GM23338 (cell line): ENCODE measurements at regions not wholly inside any gene's neighbourhood (a gene's known extent, or its start where the extent isn't known, plus 50 kb on each side); places are given as distances from the start of the nearest gene placed in this dataset.

Source experiments
- CREB1 ChIP-seq: fragments of 250-450 bp; sonication (Bioruptor Pico); IDR thresholded peaks from 2 replicates; pipeline ENCODE4 v1.5.0; 2020; ENCODE audit warnings: low read depth, mild to moderate bottlenecking, moderate library complexity
- CTCF ChIP-seq, 2 experiments: fragments of 200-600 bp in 1 of 2; sonication (generic) in 1 of 2; conservative IDR thresholded peaks; 2 replicates each; pipeline versions ENCODE4 v1.5.1 to v1.6.1; 2016 to 2017; ENCODE audit warnings: antibody characterized with exemption in 2 of 2, low read depth in 2 of 2, mild to moderate bottlenecking in 2 of 2, moderate library complexity in 1 of 2
- EZH2 ChIP-seq: fragments of 200-600 bp; sonication (generic); IDR thresholded peaks from one replicate; pipeline ENCODE4 v1.8.0; 2017; ENCODE audit warnings: antibody characterized with exemption, mild to moderate bottlenecking, low read depth; ENCODE audit not compliant: unreplicated experiment
- EZH2phosphoT487 ChIP-seq: fragments of 200-600 bp; sonication (generic); IDR thresholded peaks from one replicate; pipeline ENCODE4 v1.8.1; 2018; ENCODE audit warnings: antibody characterized with exemption; ENCODE audit not compliant: unreplicated experiment
- JUNB ChIP-seq: IDR thresholded peaks from one replicate; pipeline ENCODE4 v1.6.1; 2016; ENCODE audit warnings: antibody characterized with exemption; ENCODE audit not compliant: unreplicated experiment
- NANOG ChIP-seq: IDR thresholded peaks from 2 replicates; pipeline ENCODE4 v1.6.1; 2016; ENCODE audit warnings: antibody characterized with exemption, borderline replicate concordance
- POLR2AphosphoS5 ChIP-seq: IDR thresholded peaks from 2 replicates; pipeline ENCODE4 v1.6.1; 2016; ENCODE audit warnings: antibody characterized with exemption, low read depth
- ZNF114 ChIP-seq: fragments of 250-450 bp; sonication (Bioruptor Pico); IDR thresholded peaks from 2 replicates; pipeline ENCODE4 v1.5.0; 2020; ENCODE audit warnings: mild to moderate bottlenecking, moderate library complexity
- ZNF331 ChIP-seq: fragments of 250-450 bp; sonication (Bioruptor Pico); IDR thresholded peaks from 2 replicates; pipeline ENCODE4 v1.5.0; 2020; ENCODE audit warnings: low read depth, mild to moderate bottlenecking, moderate library complexity
- TF ChIP-seq, protein P1 (sequence below): IDR thresholded peaks from one replicate; pipeline ENCODE4 v1.6.1; 2018; ENCODE audit warnings: antibody characterized with exemption; ENCODE audit not compliant: unreplicated experiment
- TF ChIP-seq, protein P2 (sequence below): IDR thresholded peaks from 2 replicates; pipeline ENCODE4 v1.6.1; 2016; ENCODE audit warnings: antibody characterized with exemption

GRCh38 chr6:139701003-139701402 lies 326.6 kb upstream of the CITED2 start:
- TF ChIP-seq CTCF (conservative IDR thresholded peaks at IDR 0.05; ENCODE audit: low read depth in 2 of 2) (no peak), POLR2AphosphoS5 (no peak), CREB1 (CRISPR knock-in tag) (no peak), NANOG (no peak), ZNF331 (CRISPR knock-in tag) (no peak), EZH2 (no peak), EZH2phosphoT487 (no peak), ZNF114 (CRISPR knock-in tag) (no peak), JUNB (no peak)
- TF ChIP-seq, protein P1, sequence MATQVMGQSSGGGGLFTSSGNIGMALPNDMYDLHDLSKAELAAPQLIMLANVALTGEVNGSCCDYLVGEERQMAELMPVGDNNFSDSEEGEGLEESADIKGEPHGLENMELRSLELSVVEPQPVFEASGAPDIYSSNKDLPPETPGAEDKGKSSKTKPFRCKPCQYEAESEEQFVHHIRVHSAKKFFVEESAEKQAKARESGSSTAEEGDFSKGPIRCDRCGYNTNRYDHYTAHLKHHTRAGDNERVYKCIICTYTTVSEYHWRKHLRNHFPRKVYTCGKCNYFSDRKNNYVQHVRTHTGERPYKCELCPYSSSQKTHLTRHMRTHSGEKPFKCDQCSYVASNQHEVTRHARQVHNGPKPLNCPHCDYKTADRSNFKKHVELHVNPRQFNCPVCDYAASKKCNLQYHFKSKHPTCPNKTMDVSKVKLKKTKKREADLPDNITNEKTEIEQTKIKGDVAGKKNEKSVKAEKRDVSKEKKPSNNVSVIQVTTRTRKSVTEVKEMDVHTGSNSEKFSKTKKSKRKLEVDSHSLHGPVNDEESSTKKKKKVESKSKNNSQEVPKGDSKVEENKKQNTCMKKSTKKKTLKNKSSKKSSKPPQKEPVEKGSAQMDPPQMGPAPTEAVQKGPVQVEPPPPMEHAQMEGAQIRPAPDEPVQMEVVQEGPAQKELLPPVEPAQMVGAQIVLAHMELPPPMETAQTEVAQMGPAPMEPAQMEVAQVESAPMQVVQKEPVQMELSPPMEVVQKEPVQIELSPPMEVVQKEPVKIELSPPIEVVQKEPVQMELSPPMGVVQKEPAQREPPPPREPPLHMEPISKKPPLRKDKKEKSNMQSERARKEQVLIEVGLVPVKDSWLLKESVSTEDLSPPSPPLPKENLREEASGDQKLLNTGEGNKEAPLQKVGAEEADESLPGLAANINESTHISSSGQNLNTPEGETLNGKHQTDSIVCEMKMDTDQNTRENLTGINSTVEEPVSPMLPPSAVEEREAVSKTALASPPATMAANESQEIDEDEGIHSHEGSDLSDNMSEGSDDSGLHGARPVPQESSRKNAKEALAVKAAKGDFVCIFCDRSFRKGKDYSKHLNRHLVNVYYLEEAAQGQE = no peak
- TF ChIP-seq, protein P2, sequence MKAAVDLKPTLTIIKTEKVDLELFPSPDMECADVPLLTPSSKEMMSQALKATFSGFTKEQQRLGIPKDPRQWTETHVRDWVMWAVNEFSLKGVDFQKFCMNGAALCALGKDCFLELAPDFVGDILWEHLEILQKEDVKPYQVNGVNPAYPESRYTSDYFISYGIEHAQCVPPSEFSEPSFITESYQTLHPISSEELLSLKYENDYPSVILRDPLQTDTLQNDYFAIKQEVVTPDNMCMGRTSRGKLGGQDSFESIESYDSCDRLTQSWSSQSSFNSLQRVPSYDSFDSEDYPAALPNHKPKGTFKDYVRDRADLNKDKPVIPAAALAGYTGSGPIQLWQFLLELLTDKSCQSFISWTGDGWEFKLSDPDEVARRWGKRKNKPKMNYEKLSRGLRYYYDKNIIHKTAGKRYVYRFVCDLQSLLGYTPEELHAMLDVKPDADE = no peak
